Osteoblast (primary cell): ENCODE measurements at regions not wholly inside any gene's neighbourhood (a gene's known extent, or its start where the extent isn't known, plus 50 kb on each side); places are given as distances from the start of the nearest gene placed in this dataset.

Experiments
- DNase-seq: peaks from one replicate; pipeline ENCODE4 v3.0.0; 2011; ENCODE audit warnings: low spot score, mixed read lengths; ENCODE audit not compliant: insufficient read length; ENCODE audit errors: missing footprints
- H2AFZ ChIP-seq: 2 replicates; pipeline ENCODE4 v1.6.0; 2011; ENCODE audit warnings: mild to moderate bottlenecking, low read length
- H3K27ac ChIP-seq: 2 replicates; pipeline ENCODE4 v1.5.1; 2011; ENCODE audit warnings: mild to moderate bottlenecking, low read depth, low read length, moderate library complexity
- H3K27me3 ChIP-seq: 2 replicates; pipeline ENCODE4 v1.6.0; 2012; ENCODE audit warnings: mild to moderate bottlenecking, control low read depth, inconsistent platforms, low read length, moderate library complexity; ENCODE audit not compliant: insufficient read depth
- H3K36me3 ChIP-seq: 2 replicates; pipeline ENCODE4 v1.5.1; 2011; ENCODE audit warnings: mild to moderate bottlenecking, low read length, control low read depth, moderate library complexity; ENCODE audit not compliant: insufficient read depth
- H3K4me1 ChIP-seq: 2 replicates; pipeline ENCODE4 v1.5.1; 2011; ENCODE audit warnings: mild to moderate bottlenecking, low read length, control low read depth, moderate library complexity; ENCODE audit not compliant: insufficient read depth
- H3K4me2 ChIP-seq: 2 replicates; pipeline ENCODE4 v1.6.0; 2011; ENCODE audit warnings: mild to moderate bottlenecking, low read length; ENCODE audit not compliant: insufficient read depth
- H3K4me3 ChIP-seq: fragments of 200-600 bp; sonication (generic); 3 replicates; pipeline ENCODE4 v1.5.1; 2012; ENCODE audit warnings: mild to moderate bottlenecking, low read length, inconsistent platforms; ENCODE audit not compliant: insufficient read depth
- H3K79me2 ChIP-seq: 2 replicates; pipeline ENCODE4 v1.6.0; 2012; ENCODE audit warnings: mild to moderate bottlenecking, low read length, control low read depth, inconsistent platforms; ENCODE audit not compliant: insufficient read depth
- H3K9me3 ChIP-seq: 2 replicates; pipeline ENCODE4 v1.5.1; 2011; ENCODE audit warnings: low read depth, low read length, control low read depth
- H4K20me1 ChIP-seq: 2 replicates; pipeline ENCODE4 v1.6.0; 2012; ENCODE audit warnings: mild to moderate bottlenecking, low read length, control low read depth; ENCODE audit not compliant: insufficient read depth
- TF ChIP-seq, protein P1 (sequence below): IDR thresholded peaks from 2 replicates; pipeline ENCODE4 v1.5.1; 2011; ENCODE audit warnings: mild to moderate bottlenecking, low read depth, low read length, moderate library complexity; ENCODE audit errors: extremely low read depth

DNA sequence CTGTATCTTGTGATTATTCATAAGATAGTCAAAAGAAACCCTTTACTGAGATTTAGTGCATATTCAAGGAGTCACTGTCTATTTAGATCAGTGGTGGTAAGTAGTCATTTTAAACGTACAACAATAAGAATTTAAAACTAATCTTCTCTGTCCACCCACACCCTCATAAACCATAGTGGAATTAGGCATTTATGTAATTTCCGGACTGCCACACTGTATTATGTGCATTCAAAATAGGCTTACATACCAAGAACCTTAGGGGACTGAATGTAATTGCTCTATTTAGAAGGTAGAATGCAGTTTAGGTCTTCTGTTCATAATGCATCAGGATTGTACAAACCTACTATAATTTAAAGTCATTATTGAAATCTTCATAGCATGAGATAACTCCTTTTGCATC lies 685.4 kb downstream of the TENT5A start:
- no peak overlapping the region for H3K4me3 ChIP-seq
- no peaks in the 10 kb centered on the region for H4K20me1 ChIP-seq
- no peak overlapping the region for H3K27ac ChIP-seq
- no peaks in the 10 kb centered on the region for H3K79me2 ChIP-seq
- no peak for DNase-seq
- no peak overlapping the region for H2AFZ ChIP-seq
- no peaks in the 10 kb centered on the region for H3K9me3 ChIP-seq
- H3K4me2 ChIP-seq: no peak overlapping the region
- no peaks in the 10 kb centered on the region for H3K27me3 ChIP-seq
- H3K36me3 ChIP-seq: no peaks in the 10 kb centered on the region
- TF ChIP-seq, protein P1, sequence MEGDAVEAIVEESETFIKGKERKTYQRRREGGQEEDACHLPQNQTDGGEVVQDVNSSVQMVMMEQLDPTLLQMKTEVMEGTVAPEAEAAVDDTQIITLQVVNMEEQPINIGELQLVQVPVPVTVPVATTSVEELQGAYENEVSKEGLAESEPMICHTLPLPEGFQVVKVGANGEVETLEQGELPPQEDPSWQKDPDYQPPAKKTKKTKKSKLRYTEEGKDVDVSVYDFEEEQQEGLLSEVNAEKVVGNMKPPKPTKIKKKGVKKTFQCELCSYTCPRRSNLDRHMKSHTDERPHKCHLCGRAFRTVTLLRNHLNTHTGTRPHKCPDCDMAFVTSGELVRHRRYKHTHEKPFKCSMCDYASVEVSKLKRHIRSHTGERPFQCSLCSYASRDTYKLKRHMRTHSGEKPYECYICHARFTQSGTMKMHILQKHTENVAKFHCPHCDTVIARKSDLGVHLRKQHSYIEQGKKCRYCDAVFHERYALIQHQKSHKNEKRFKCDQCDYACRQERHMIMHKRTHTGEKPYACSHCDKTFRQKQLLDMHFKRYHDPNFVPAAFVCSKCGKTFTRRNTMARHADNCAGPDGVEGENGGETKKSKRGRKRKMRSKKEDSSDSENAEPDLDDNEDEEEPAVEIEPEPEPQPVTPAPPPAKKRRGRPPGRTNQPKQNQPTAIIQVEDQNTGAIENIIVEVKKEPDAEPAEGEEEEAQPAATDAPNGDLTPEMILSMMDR: no peak
- H3K4me1 ChIP-seq: no peaks in the 10 kb centered on the region

DNA sequence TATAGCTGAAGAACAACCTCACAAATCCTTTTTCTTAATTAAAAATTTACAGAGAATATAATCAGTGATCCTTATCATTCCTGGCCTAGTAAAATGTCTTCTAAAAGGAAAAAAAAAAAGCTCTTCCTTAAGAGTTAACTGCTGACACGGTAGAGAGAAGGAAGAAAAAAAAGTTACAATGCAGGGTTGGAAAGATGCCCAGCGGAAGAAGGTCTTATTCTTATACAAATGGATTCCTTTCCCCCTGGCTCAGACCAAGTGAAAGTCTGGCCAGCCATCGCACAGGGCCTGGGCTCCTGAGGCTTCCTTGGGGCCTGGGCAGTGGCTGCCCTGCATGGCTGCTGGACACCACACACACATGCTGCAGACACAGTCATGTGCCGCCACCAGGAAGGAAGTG lies 688.6 kb downstream of the TENT5A start:
- H3K9me3 ChIP-seq: no peaks in the 10 kb centered on the region
- no peaks in the 10 kb centered on the region for H3K36me3 ChIP-seq
- DNase-seq: no peak
- no peaks in the 10 kb centered on the region for H3K4me1 ChIP-seq
- H3K79me2 ChIP-seq: no peaks in the 10 kb centered on the region
- TF ChIP-seq, protein P1: no peak
- no peak overlapping the region for H3K4me2 ChIP-seq
- no peaks in the 10 kb centered on the region for H3K27me3 ChIP-seq
- no peak overlapping the region for H3K27ac ChIP-seq
- H2AFZ ChIP-seq: no peak overlapping the region
- no peaks in the 10 kb centered on the region for H4K20me1 ChIP-seq
- no peak overlapping the region for H3K4me3 ChIP-seq

DNA sequence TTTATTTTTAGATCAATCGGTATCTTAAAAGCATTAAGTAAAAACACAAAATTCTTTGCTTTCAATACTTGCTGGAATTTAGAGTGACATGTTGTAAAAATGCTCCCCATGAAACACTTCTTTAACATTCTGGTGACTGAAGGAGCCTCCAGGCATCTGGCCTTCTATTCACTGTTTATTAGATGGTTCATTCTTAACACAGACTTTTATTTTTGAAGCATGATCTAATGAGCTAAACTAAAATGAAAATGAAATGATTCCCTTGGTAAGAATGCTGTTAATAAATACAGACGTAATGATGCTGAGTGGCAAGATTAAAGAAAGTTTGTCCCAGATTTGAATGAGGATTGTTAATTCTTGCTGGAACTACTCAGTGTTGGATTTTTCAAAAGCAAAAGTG lies 698.4 kb downstream of the TENT5A start:
- TF ChIP-seq, protein P1: no peak
- H3K27me3 ChIP-seq: no peaks in the 10 kb centered on the region
- H3K9me3 ChIP-seq: no peaks in the 10 kb centered on the region
- no peaks in the 10 kb centered on the region for H3K79me2 ChIP-seq
- no peaks in the 10 kb centered on the region for H4K20me1 ChIP-seq
- H3K36me3 ChIP-seq: no peaks in the 10 kb centered on the region
- no peaks in the 10 kb centered on the region for H3K4me1 ChIP-seq
- H3K4me3 ChIP-seq: no peak overlapping the region
- H2AFZ ChIP-seq: no peak overlapping the region
- H3K4me2 ChIP-seq: no peak overlapping the region
- H3K27ac ChIP-seq: no peak overlapping the region
- DNase-seq: no peak

GRCh38 chr6:81051952-81052351 lies 700.5 kb downstream of the TENT5A start:
- no peak overlapping the region for H3K27ac ChIP-seq
- TF ChIP-seq, protein P1: no peak
- no peaks in the 10 kb centered on the region for H3K9me3 ChIP-seq
- no peaks in the 10 kb centered on the region for H3K4me1 ChIP-seq
- no peak overlapping the region for H3K4me2 ChIP-seq
- H3K27me3 ChIP-seq: no peaks in the 10 kb centered on the region
- no peak overlapping the region for H3K4me3 ChIP-seq
- no peak for DNase-seq
- no peaks in the 10 kb centered on the region for H4K20me1 ChIP-seq
- no peaks in the 10 kb centered on the region for H3K36me3 ChIP-seq
- no peaks in the 10 kb centered on the region for H3K79me2 ChIP-seq
- H2AFZ ChIP-seq: no peak overlapping the region
